ENCODE measurements at regions not wholly inside any gene's neighbourhood (a gene's known extent, or its start where the extent isn't known, plus 50 kb on each side); places are given as distances from the start of the nearest gene placed in this dataset.

DNA sequence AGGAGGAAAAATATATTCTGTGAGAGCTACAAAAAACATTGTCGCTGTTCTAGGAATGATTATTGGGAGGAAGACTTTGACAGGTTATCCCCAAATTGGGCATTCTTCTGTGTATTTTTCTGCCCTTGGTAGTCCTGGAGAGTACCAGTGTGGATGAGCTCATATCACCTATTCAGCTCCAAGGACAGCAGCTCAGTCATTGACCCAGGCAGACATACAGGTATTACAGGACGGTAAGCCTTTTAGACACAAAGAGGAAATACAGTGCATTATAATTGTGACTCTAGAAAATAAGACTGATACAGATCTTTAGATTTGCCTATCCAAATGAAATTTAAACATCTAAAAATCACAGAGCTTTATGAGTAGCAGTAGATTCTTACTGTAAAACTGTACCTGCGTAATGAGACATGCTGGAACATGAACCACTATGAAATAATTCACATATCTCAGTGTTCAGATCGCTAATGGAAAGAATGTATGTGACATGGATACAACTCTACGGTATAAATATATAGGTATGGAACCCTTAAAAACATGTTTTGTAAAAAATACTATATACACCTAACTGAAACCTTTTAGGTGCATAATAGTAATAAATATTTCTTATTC is 56.0 kb downstream of the PLK2 start:
- DNase-seq (ENCODE audit: low spot score) = no peak

- no peak for DNase-seq (ENCODE audit: low spot score)
Observed at GRCh38 chr5:58401701-58402100, 58.2 kb downstream of the PLK2 start.

GRCh38 chr5:58400737-58401136 is 59.1 kb downstream of the PLK2 start:
- DNase-seq (ENCODE audit: low spot score) = no peak

DNA sequence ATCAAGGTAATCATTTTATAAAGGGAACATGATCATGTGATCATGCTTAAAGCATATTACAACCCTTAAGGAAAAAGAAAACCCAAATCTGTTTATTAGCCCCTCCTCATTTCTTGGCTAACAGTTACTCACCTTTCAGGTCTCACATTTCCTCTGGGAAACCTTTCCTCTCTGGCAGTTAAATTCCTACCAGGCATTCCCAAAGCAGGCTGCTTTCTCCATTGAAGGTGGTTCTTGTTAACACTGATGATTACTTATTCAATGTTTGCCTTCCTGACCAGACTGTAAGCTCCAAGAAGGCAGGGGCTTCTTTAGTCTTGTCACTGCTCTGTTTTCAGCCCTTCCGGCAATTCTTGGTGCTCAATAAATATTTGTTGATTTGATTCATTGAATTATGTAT is 59.9 kb downstream of the PLK2 start:
- no peak for DNase-seq (ENCODE audit: low spot score)

DNA sequence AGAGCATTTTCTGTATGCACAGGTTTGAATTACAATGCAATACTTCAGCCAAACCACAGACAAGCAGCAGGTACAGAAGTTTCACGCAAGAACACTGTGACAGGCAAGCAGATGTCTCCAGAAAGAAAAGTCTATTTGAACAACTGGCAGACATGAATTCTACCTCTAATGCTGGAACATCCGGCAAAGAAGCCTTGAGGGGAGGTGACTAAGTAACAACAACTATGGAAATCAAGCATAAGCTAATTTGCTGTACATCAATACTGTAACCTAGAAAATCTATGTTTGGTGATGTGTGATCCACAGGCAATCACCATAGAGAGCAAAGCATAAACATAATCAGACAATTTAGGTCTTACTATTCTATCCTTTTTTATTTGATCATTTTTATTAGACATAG is 65.5 kb downstream of the PLK2 start:
- DNase-seq (ENCODE audit: low spot score) = no peak

GRCh38 chr5:58393716-58394115 is 66.2 kb downstream of the PLK2 start:
- no peak for DNase-seq (ENCODE audit: low spot score)

GRCh38 chr5:58392496-58392895 is 67.4 kb downstream of the PLK2 start:
- no peak for DNase-seq (ENCODE audit: low spot score)

- no peak for DNase-seq (ENCODE audit: low spot score)
Observed at GRCh38 chr5:58383448-58383847, 76.4 kb downstream of the PLK2 start.

DNA sequence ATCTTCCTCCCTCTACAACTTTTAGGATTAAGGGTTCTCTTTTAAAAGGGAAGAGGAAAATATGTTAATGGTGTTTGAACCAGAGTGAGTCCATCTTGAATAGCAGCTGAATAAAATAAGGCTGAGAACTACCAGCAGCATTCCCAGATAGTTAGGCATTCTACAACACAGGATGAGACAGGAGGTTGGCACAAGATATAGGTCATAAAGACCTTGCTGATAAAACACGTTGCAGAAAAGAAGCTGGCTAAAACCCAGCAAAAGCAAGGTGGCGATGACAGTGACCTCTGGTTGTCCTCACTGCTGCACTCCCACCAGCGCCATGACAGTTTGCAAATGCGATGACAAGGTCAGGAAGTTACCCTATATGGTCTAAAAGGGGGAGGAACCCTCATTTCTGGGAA is 77.8 kb downstream of the PLK2 start:
- DNase-seq (ENCODE audit: low spot score) = no peak

DNA sequence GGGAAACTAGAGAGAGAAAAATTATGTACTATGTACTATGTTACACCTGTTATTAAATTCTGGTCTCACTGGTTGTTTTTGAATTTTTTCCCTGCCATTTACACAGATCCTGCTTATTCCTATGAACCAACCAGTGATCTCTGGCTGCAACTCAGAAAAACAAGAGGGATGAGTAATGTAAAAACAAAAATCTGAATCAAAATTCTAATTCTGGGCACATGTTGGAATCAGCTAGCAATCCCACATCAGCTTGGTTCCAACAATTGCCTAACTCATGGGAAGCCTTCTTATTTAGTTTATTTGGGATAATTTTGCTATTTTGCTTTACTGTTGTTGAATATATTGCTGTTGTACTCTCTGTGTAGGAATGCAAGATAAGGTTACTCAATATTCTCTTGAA is 78.3 kb downstream of the PLK2 start:
- DNase-seq (ENCODE audit: low spot score) = no peak

GRCh38 chr5:58380655-58381054 is 79.2 kb downstream of the PLK2 start:
- DNase-seq (ENCODE audit: low spot score) = no peak

DNA sequence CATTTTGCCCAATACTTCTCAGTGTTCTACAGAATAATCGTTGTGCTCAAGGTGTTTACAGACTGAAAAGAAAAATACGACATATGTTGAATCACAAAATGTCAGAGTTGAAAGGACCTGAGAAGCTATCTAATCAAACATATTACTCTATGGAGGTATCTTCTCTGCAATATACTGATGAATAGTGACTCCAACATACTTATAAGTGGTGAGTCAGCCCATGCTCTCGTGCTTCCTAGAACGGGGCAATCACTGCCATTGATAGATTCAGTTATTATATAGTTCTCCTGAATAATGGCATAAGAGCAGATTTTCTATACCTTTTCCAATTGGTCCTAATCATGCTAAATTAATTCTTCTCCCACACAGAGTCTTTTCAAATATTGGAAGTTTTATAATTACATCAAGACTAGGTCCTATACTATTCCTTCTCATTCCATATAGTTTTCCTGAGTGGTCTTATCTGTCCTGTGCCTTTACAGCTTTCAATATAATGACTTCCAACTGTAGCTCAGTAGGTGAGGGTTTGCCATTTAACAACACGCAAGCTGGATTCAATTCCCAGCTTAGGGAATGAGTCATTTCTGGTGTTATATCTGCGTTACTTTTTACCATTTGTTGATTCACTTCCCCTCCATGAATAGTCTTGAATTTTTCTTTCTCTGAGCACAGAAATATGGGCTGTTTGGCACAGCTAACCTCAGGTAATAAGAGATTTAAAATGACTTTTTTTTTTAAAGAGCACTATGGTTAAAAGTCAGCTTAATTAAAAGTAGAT is 81.1 kb downstream of the PLK2 start:
- DNase-seq (ENCODE audit: low spot score) = no peak

- no peak for DNase-seq (ENCODE audit: low spot score)
Observed at GRCh38 chr5:58370606-58371005, 89.3 kb downstream of the PLK2 start.

GRCh38 chr5:58369513-58370190 is 90.2 kb downstream of the PLK2 start:
- DNase-seq (ENCODE audit: low spot score) = no peak

DNA sequence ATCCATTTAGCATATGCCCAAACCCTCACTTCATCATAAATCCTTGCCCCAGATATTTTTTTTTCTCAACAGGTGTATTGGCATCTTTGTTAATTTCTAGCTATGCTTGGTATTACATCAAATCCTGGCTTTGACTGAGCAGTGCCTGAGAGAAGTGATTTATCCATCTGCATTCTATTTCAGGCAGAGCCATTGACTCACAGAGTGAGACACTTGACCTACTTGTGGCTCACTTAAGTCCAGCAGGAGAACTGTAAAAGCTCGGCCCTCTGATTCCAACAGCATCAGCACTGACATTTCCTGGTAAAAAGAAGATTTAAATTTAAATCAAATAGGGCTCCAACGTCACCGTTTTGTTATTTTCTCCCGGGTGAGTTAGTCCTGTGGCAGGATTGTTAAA is 93.4 kb downstream of the PLK2 start:
- DNase-seq (ENCODE audit: low spot score) = peak; percentile 28

DNA sequence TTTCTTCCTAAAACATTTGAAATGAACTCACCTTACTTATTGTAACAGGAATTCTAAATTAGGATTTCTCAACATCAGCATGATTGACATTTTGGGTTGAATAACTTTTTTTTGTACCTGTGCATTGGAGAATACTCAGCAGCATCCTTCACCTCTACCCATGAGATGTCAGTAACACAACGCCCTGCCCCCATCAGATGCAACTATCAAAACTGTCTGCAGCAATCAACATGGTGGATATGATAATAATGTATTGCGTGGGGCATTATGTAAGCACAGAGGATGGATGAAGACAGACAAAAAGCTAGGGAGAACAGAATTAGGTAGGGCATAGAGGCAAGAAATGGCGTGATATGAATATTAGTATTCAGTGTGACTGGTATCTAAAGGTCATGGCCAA is 94.1 kb downstream of the PLK2 start:
- no peak for DNase-seq (ENCODE audit: low spot score)

GRCh38 chr5:58363461-58364249 is 96.2 kb downstream of the PLK2 start:
- DNase-seq (ENCODE audit: low spot score) = no peak

- DNase-seq (ENCODE audit: low spot score) = no peak
Observed at GRCh38 chr5:58362135-58362534, 97.8 kb downstream of the PLK2 start.

- DNase-seq (ENCODE audit: low spot score) = no peak
Observed at GRCh38 chr5:58360794-58361193, 99.1 kb downstream of the PLK2 start.

- no peak for DNase-seq (ENCODE audit: low spot score)
Observed at GRCh38 chr5:58359981-58360380, 99.9 kb downstream of the PLK2 start.

DNA sequence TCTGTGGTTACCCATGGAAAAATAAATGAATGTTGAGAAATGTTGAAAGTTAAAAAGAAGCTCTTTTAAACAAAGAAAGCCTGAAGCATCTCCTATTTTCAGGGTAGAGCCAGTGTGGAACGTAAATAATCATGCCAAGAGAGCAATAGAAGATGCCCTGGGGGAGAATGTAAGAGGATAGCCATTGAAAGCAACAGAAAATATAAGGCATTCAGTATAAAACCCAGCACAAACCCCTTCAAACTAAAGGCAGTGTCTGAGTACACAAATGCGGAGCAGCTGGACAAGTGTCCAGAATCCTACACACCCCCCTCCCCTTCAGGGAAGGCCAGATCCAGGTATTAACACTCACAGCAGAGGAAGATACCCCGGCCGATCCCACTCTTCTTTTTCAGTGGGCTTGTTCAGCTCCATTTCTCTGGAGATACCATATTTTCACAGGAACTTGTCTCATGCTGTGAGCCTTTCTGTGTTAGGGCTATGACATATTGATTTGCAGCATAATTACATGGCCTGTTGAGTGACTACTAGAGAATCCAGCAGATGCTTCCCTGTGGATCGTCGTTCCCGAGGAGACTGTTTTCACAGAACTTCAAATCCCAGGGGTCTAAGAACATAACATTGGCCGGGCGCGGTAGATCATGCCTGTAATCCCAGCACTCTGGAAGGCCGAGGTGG is 101.2 kb downstream of the PLK2 start:
- no peak for DNase-seq (ENCODE audit: low spot score)
